ENCODE measurements at regions not wholly inside any gene's neighbourhood (a gene's known extent, or its start where the extent isn't known, plus 50 kb on each side); places are given as distances from the start of the nearest gene placed in this dataset.

GRCh38 chr9:16058131-16058549 is 505.3 kb downstream of the CCDC171 start:
- no peaks in the 10 kb centered on the region for H4K20me1 ChIP-seq (ENCODE audit: insufficient read depth)
- no peaks in the 10 kb centered on the region for H3K36me3 ChIP-seq (ENCODE audit: low read depth)
- POLR2A ChIA-PET (ENCODE audit: unreplicated experiment) = no interaction called here
- intact Hi-C loops (cut with micrococcal nuclease; ENCODE audit: unreplicated experiment) = no loop called here
- no peak overlapping the region for H3K4me3 ChIP-seq
- no peak for DNase-seq
- H3K27me3 ChIP-seq (ENCODE audit: insufficient read depth, low read depth) = no peaks in the 10 kb centered on the region
- H3F3A ChIP-seq (ENCODE audit: insufficient read depth, low read depth) = peaks cover 13% of the 10 kb centered on the region
- CTCF ChIA-PET = no interaction called here
- no peaks in the 10 kb centered on the region for H3K79me2 ChIP-seq (ENCODE audit: low read depth)
- H3K9me3 ChIP-seq (ENCODE audit: insufficient read depth, low read depth) = no peaks in the 10 kb centered on the region
- no peaks in the 10 kb centered on the region for H3K9me2 ChIP-seq (ENCODE audit: insufficient read depth)
- peaks cover 34% of the 10 kb centered on the region for H3K4me1 ChIP-seq (replicated peaks; ENCODE audit: insufficient read depth)
- BruUV-seq (replicated peaks) = no TSS peak
- peak overlapping the region; percentile 72 for H3K27ac ChIP-seq
- TF ChIP-seq EZH2 (IDR thresholded peaks at IDR 0.05; ENCODE audit: low read depth) (no peak), CTCF (conservative IDR thresholded peaks at IDR 0.05) (no peak)
- H3K4me2 ChIP-seq = no peak overlapping the region
- no peak overlapping the region for H2AFZ ChIP-seq

GRCh38 chr9:16060436-16061129 is 507.7 kb downstream of the CCDC171 start:
- intact Hi-C loops (cut with micrococcal nuclease; ENCODE audit: unreplicated experiment) = no loop called here
- H3K36me3 ChIP-seq (ENCODE audit: low read depth) = no peaks in the 10 kb centered on the region
- no peaks in the 10 kb centered on the region for H3K9me2 ChIP-seq (ENCODE audit: insufficient read depth)
- no TSS peak for BruUV-seq (replicated peaks)
- no peak overlapping the region for H3K27ac ChIP-seq
- peaks cover 45% of the 10 kb centered on the region for H3K4me1 ChIP-seq (replicated peaks; ENCODE audit: insufficient read depth)
- ChIA-PET CTCF (no interaction called here), POLR2A (ENCODE audit: unreplicated experiment) (no interaction called here)
- H3K9me3 ChIP-seq (ENCODE audit: insufficient read depth, low read depth) = no peaks in the 10 kb centered on the region
- H2AFZ ChIP-seq = no peak overlapping the region
- no peaks in the 10 kb centered on the region for H3K27me3 ChIP-seq (ENCODE audit: insufficient read depth, low read depth)
- no peaks in the 10 kb centered on the region for H4K20me1 ChIP-seq (ENCODE audit: insufficient read depth)
- peaks cover 17% of the 10 kb centered on the region for H3F3A ChIP-seq (ENCODE audit: insufficient read depth, low read depth)
- TF ChIP-seq CTCF (conservative IDR thresholded peaks at IDR 0.05) (no peak), EZH2 (IDR thresholded peaks at IDR 0.05; ENCODE audit: low read depth) (no peak)
- no peaks in the 10 kb centered on the region for H3K79me2 ChIP-seq (ENCODE audit: low read depth)
- no peak overlapping the region for H3K4me2 ChIP-seq
- DNase-seq = no peak
- no peak overlapping the region for H3K4me3 ChIP-seq

GRCh38 chr9:16062542-16063240 is 509.8 kb downstream of the CCDC171 start:
- H3K4me2 ChIP-seq = peak overlapping the region; percentile 70
- no peaks in the 10 kb centered on the region for H3K36me3 ChIP-seq (ENCODE audit: low read depth)
- H3K4me1 ChIP-seq (replicated peaks; ENCODE audit: insufficient read depth) = peaks cover 37% of the 10 kb centered on the region
- H3K79me2 ChIP-seq (ENCODE audit: low read depth) = no peaks in the 10 kb centered on the region
- CTCF ChIA-PET = interaction anchor here (0.6 kb wide), 1 partner anchor 23 kb away, joined by 3 read pairs; no protein-coding TSS in a partner anchor
- H3K9me3 ChIP-seq (ENCODE audit: insufficient read depth, low read depth) = no peaks in the 10 kb centered on the region
- no peaks in the 10 kb centered on the region for H3K27me3 ChIP-seq (ENCODE audit: insufficient read depth, low read depth)
- peak; percentile 57 to 87 for DNase-seq
- POLR2A ChIA-PET (ENCODE audit: unreplicated experiment) = no interaction called here
- H3K4me3 ChIP-seq = peak overlapping the region; percentile 46; the same call in 1 of the 2 replicates
- peaks cover 17% of the 10 kb centered on the region for H3F3A ChIP-seq (ENCODE audit: insufficient read depth, low read depth)
- no peaks in the 10 kb centered on the region for H3K9me2 ChIP-seq (ENCODE audit: insufficient read depth)
- intact Hi-C loops (cut with micrococcal nuclease; ENCODE audit: unreplicated experiment) = no loop called here
- H3K27ac ChIP-seq = peak overlapping the region; percentile 90
- H4K20me1 ChIP-seq (ENCODE audit: insufficient read depth) = no peaks in the 10 kb centered on the region
- H2AFZ ChIP-seq = 0 out of 2 replicates have a peak overlapping the region, but pooled peaks have one; percentile 52
- no TSS peak for BruUV-seq (replicated peaks)
- TF ChIP-seq EZH2 (IDR thresholded peaks at IDR 0.05; ENCODE audit: low read depth) (no peak), CTCF (conservative IDR thresholded peaks at IDR 0.05) (no peak)
